ENCODE measurements at regions not wholly inside any gene's neighbourhood (a gene's known extent, or its start where the extent isn't known, plus 50 kb on each side); places are given as distances from the start of the nearest gene placed in this dataset.

DNA sequence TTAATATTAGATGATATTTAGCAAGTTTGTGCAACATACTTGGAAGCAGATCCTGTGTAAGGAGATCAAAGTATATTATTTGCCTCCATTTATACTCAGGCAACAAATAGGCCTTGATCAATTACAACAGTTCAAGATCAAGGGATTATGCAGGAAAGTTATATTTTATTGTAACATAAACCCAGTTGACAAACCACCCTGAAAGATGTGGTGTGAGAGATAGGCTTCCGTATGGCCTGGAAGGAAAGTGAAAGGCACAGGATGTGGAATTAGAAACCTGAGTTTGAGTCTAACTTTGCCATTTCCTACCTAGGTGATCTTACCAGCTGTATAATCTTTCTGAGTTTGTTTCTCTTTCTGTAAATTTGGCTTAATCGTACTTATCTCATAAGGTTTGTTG lies 284.1 kb downstream of the BMP4 start:
- no peak overlapping the region for H3K27ac ChIP-seq (ENCODE audit: control insufficient read depth, insufficient read depth, low read length)
- no peak overlapping the region for H3K4me3 ChIP-seq (ENCODE audit: control insufficient read depth in 2 of 3, extremely low read depth in 1 of 3, insufficient read depth in 2 of 3, low read depth in 1 of 3, low read length in 3 of 3)
- H3K79me2 ChIP-seq (ENCODE audit: control insufficient read depth, insufficient read depth, low read length), result no peaks in the 10 kb centered on the region
- no peaks in the 10 kb centered on the region for H3K27me3 ChIP-seq (ENCODE audit: control insufficient read depth, extremely low read depth, insufficient read depth, low read length)
- TF ChIP-seq EZH2 (IDR thresholded peaks at IDR 0.05; ENCODE audit: low read length) (no peak), CTCF (optimal IDR thresholded peaks at IDR 0.05 in 1 of 3, IDR thresholded peaks at IDR 0.05 in 1 of 3, conservative IDR thresholded peaks at IDR 0.05 in 1 of 3; ENCODE audit: extremely low read depth in 1 of 3, insufficient read depth in 2 of 3, low read length in 3 of 3) (no peak)
- no peak overlapping the region for H3K4me2 ChIP-seq (ENCODE audit: control insufficient read depth, extremely low read depth, insufficient read depth, low read depth, low read length)
- H3K9ac ChIP-seq (ENCODE audit: control insufficient read depth, extremely low read depth, insufficient read depth, low read length), result no peak overlapping the region
- no peak overlapping the region for H2AFZ ChIP-seq (ENCODE audit: control insufficient read depth, low read length)
- no peaks in the 10 kb centered on the region for H3K9me3 ChIP-seq (ENCODE audit: control insufficient read depth, low read depth, low read length)
- no peaks in the 10 kb centered on the region for H3K9me1 ChIP-seq (ENCODE audit: control insufficient read depth, extremely low read depth, insufficient read depth, low read length)
- no peaks in the 10 kb centered on the region for H3K36me3 ChIP-seq (ENCODE audit: control insufficient read depth in 2 of 2, extremely low read depth in 1 of 2, insufficient read depth in 2 of 2, low read length in 2 of 2)
- H4K20me1 ChIP-seq (ENCODE audit: control insufficient read depth, extremely low read depth, insufficient read depth, low read length), result no peaks in the 10 kb centered on the region
- dilution Hi-C loops (cut with MboI; ENCODE audit: extremely low pct_ligation_motif_present, low sequenced_read_pairs), result no loop called here
- DNase-seq (ENCODE audit: low read depth, low spot score) (no peak), FAIRE-seq (no peak)
- no peaks in the 10 kb centered on the region for H3K4me1 ChIP-seq (ENCODE audit: control insufficient read depth, extremely low read depth, insufficient read depth, low read length)

DNA sequence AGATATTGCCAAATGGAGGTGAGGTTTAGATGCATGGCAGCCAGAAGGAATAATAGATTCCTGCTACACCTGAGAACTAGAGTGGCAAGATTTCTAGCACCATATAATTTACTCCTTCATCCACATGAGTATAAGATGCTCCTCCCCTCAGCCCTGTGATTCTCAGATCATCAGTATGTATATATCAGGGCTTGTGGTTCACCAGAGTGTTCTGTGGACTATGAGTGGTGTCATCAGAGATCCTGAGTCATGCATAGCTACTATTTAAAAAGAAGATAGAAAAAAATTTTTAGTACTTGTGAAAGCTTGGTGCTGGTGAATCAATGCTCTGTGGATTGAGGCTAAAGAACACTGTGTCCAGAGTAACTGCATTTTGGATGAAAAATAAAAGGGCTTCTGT lies 285.9 kb downstream of the BMP4 start:
- DNase-seq (ENCODE audit: low read depth, low spot score) (peak; percentile 57), FAIRE-seq (peak; percentile 65)

More for the DNA sequence above, 285.9 kb downstream of the BMP4 start:
- TF ChIP-seq CTCF (optimal IDR thresholded peaks at IDR 0.05 in 1 of 3, IDR thresholded peaks at IDR 0.05 in 1 of 3, conservative IDR thresholded peaks at IDR 0.05 in 1 of 3; ENCODE audit: extremely low read depth in 1 of 3, insufficient read depth in 2 of 3, low read length in 3 of 3), result no peak
- TF ChIP-seq EZH2 (IDR thresholded peaks at IDR 0.05; ENCODE audit: low read length), result no peak
- Histone ChIP-seq H3K27ac (ENCODE audit: control insufficient read depth, insufficient read depth, low read length) (no peak overlapping the region), H3K4me3 (ENCODE audit: control insufficient read depth in 2 of 3, extremely low read depth in 1 of 3, insufficient read depth in 2 of 3, low read depth in 1 of 3, low read length in 3 of 3) (no peak overlapping the region), H3K9me1 (ENCODE audit: control insufficient read depth, extremely low read depth, insufficient read depth, low read length) (no peaks in the 10 kb centered on the region), H3K4me2 (ENCODE audit: control insufficient read depth, extremely low read depth, insufficient read depth, low read depth, low read length) (peak overlapping the region; percentile 1), H3K36me3 (ENCODE audit: control insufficient read depth in 2 of 2, extremely low read depth in 1 of 2, insufficient read depth in 2 of 2, low read length in 2 of 2) (no peaks in the 10 kb centered on the region), H3K4me1 (ENCODE audit: control insufficient read depth, extremely low read depth, insufficient read depth, low read length) (no peaks in the 10 kb centered on the region), H3K9ac (ENCODE audit: control insufficient read depth, extremely low read depth, insufficient read depth, low read length) (no peak overlapping the region), H3K79me2 (ENCODE audit: control insufficient read depth, insufficient read depth, low read length) (no peaks in the 10 kb centered on the region), H3K27me3 (ENCODE audit: control insufficient read depth, extremely low read depth, insufficient read depth, low read length) (no peaks in the 10 kb centered on the region), H2AFZ (ENCODE audit: control insufficient read depth, low read length) (no peak overlapping the region), H3K9me3 (ENCODE audit: control insufficient read depth, low read depth, low read length) (no peaks in the 10 kb centered on the region), H4K20me1 (ENCODE audit: control insufficient read depth, extremely low read depth, insufficient read depth, low read length) (no peaks in the 10 kb centered on the region)
- dilution Hi-C loops (cut with MboI; ENCODE audit: extremely low pct_ligation_motif_present, low sequenced_read_pairs), result no loop called here

All from keratinocyte (primary cell).